Hematopoietic multipotent progenitor cell treated with erythropoietin and hydrocortisone succinate and interleukin-3 and kit ligand, for 4 days (in vitro differentiated cells): ENCODE measurements at regions not wholly inside any gene's neighbourhood (a gene's known extent, or its start where the extent isn't known, plus 50 kb on each side); places are given as distances from the start of the nearest gene placed in this dataset.
"Not testable (repeated sequence)": the region's sequence is repeated elsewhere in the genome, so short reads cannot be mapped to it uniquely, and the experiment has no call there.

Experiments used
- DNase-seq: peaks from one replicate; pipeline ENCODE4 v3.0.0-alpha.2; 2015

DNA sequence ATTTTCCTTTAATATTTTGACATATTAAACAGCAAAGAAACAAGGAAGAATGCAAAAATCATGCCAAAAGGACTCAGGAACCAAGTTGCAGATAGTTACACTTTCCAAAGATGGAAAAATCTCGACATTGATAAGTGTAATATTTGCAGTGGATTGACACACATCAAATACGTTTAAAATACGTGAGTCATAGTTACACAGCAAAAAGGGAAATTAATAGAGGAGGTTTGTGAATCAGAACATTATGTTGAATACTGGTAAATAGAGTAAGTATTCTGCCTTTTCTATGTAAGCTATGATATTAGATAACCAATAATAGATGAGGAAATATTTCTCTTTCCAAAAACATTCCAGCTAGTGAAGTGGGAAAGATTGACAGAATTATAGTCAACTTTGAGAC, 1761.3 kb upstream of the IGFBP7 start:
- no peak for DNase-seq

DNA sequence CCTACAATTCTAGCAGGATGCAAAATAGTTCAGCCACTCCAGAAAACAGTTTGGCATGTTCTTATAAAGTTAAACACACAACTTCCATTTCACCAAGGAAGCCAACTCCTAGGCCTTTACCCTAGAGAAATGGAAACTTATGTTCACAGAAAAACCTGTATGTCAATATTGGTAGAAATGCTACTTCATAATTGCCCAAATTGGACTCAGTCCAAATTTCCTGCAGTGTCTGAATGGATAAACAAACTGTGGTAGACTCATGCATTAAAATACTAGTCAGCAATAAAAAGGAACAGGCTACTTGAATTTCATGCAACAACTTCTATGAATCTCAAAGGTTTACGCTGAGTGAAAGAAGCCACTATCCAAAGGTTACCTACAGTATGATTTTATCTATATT, 1738.8 kb upstream of the IGFBP7 start:
- no peak for DNase-seq

DNA sequence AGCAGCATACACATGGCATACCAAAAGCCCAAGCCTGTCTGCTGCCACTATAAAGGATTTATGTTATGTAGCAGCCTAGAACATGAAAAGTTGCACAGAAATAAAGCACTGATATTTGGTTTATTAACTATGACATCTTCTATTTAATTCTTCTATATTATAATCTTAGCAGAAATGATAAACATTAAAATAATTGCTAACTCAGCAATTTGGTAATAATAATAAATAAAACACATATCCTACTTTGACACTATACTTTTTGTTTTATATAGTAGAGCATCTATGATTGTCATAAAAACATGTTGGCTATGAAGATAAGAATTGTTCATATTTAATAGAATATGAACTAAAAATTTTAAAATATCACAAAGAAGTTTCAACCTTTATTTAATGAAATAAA, 1733.3 kb upstream of the IGFBP7 start:
- no peak for DNase-seq

DNA sequence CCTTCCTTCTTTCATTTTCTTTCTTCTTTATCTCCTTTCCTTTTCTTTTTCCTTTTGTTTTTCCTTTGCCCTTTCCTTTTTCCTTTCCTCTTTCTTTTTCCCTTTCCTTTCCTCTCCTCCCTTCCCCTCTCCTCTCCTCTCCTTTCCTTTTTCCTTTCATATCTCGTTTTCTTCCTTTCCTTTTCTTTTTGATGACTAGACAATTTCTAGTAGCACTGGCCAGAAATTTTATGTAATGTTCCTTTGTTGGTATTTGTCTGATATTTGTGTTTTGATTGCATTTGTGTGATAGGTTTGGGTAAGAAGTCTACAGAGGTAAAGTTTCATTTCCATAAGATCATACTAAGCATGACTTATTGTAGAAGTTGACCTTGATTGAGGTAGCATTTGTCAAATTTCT, 1722.9 kb upstream of the IGFBP7 start:
- no peak for DNase-seq

DNA sequence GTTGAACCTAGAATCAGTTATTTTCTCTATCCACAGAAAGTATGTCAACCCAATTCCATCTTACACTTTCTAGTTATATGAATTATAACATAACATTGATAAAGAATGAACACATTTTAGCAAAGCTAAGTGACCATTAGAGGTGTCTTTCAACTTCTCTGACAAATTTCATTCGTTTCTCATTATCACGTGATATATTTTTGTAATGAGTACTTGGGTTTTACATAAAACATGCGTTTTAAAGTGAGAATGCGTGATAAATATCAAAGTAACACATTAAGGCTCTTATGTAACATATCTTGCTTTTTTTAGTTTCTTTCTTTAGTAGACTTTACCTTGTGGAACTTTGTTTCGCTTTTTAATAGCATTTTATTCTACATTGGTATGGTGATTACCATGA, 1715.1 kb upstream of the IGFBP7 start:
- DNase-seq, result no peak

DNA sequence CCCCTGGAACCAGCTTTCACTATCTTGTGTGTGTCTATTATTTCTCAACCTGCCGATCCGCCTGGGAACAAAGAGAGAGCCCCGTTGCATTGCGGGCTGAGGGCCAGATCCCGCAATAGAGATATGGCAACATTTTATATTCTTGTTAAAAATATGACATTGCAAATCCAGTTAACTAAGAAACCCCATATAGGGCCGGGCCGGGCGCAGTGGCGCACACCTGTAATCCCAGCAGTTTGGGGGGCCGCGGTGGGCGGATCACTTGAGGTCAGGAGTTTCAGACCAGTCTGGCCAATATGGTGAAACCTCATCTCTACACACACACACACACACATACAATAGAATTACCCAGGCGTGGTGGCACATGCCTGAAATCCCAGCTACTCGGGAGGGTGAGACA, 1708.4 kb upstream of the IGFBP7 start:
- DNase-seq, result not testable (repeated sequence)

DNA sequence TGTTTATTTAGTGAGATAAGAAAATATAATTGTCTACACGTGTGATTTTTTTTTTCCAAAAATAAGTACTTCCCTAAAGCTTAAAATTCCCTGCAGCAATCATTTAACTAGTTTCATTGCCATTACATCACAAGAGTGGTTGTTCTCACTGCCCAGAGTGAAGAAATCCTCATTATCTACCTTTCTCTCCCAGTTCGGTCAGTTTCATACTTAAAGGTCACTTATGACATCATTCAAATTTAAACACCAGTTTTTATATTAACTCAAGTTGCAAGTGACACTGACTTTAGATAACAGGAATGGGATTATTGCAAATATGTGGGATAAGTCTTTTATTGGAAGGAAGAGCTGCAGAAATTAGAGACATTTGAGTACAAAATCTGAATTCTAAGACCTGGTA, 1699.8 kb upstream of the IGFBP7 start:
- no peak for DNase-seq

DNA sequence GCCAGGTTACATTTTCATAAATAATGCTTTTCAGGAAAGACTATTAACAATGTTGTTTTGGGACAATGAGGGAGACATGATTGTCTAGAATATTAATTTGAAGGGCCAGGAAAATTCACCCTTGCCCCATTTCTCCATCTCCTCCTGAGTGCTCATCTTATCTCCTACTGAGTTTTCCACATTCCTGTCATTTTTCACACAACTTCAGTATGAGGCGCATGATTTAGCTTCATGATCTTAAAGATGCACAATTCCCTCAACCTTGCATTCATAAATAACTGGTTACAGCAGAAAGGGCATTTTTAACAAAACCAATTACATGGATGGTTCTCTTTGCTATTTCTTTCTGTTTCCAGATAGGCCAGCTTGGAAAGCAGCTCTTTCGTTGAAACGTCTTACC, 1699.2 kb upstream of the IGFBP7 start:
- DNase-seq, result no peak

DNA sequence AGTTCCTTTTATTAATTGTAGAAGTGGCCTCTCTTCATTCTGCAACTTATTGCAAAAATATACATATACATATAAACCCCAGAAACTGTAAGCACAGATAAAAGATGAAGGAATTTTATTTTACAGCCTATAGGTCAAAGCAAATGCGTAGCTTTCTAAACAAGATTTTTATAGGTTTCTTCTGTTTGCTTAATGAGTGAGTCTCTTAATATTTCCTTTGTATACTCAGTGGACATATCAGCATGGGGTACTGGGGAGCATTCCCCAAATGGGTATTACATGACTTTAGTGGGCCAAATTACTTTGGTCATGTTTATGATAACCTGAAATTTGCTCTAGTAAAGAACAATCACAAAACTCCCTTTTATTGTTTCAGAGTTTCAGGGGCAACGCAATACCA, 1698.6 kb upstream of the IGFBP7 start:
- DNase-seq, result no peak

DNA sequence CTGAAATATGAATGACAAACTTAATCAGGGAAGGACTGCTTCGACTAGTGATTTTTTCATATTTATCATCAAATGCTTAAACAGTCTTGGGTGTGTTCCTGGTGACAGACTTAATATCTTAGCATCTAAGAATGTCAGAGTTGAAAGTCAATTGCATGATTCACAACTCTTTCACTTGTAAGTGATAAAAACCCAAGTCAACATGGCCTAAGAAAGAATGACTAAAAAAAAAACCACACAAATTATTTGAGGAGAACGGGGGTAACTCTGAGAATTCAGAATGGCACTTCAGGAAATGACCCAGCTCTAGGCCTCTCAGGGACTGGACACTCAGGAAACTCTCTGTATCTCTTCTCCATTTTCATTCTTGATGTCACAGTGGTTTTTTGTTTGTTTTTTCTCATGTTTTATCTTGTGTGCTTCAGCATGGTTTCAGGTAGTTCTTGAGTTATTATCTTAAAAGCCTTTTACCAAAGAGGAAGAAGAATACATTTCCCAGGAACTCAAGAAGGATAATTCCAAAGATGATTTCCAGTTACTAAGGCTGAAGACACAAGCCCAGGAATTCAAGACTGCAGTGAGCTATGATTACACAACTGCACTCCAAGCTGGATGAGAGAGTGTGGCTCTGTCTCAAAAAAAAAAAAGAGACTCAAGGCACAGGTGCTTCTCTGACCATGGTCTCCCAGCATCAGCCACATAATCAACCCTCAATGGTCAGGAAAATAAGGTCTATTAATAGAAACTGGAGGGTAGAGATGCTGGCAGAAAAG, 1697.8 kb upstream of the IGFBP7 start:
- no peak for DNase-seq

DNA sequence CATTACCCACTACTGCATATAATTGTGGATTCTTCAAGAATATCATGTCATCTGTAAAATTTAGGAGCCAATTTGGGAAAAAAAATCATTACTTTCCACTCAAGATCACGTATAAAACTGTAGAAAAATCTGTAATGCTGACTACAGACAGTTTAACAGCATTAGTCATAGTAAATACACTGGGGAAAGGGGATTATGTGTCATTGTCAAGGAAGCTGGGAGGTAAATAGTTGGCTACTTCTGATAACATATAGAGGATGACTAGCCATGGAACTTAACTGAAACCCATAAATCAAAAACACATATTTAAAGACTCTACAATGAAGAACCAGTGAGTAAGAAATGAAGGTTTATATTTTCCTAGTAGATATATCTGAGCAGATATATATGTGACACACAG, 1666.4 kb upstream of the IGFBP7 start:
- DNase-seq, result no peak

DNA sequence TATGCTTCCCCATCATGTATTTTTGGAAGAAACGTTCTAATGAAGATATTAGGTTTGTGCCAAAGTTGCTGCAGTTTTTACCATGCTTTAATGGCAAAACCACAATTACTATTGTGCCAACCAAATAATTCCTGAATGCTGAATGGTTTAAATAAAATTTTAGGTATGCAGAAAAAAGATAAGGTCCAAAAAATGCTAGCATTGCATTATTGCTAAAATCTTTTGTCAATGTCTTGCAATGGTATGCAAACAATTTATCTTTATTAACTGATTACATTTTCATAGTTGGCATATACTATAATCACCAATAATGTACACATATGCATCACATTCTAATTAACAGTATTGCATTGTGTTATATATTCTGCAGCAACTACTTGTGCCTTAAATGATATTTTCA, 1657.4 kb upstream of the IGFBP7 start:
- no peak for DNase-seq

DNA sequence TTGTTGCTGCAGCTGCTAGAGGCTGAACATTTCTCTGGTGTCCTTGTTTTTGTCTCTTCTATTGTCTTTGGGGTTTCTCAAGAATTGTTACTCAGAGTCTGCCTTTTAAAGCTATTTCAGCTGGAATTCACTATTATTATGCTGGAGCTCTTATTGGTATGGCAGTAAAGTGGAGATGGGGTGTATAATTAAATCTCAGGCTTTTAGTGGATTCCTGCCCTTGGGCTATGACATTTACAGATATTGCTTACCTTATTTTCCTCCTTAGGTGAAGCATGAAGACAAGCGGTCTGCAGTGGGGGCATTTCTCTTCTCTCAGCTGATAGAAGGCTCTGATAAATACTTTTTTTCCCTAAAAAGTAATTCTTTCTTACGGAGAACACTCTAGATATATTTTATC, 1656.6 kb upstream of the IGFBP7 start:
- DNase-seq, result no peak

DNA sequence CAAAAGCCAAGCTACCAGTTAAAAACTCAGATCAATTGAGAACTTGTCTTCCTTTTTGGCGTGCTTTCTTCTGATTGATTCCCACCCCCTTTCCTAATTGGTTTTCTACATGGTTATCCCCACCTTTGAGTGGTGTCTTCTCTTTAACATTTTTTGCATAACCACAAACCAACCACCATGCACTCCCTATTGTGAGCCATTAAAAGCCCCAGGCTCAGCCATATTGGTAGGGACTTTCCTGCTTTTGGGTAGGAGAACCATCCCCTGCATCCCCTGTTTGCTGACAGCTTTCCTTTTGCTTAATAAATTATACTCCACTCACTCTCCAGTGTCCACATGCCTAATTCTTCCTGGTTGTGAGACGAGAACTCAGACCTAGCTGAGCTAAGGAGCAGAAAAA, 1651.4 kb upstream of the IGFBP7 start:
- DNase-seq, result no peak

DNA sequence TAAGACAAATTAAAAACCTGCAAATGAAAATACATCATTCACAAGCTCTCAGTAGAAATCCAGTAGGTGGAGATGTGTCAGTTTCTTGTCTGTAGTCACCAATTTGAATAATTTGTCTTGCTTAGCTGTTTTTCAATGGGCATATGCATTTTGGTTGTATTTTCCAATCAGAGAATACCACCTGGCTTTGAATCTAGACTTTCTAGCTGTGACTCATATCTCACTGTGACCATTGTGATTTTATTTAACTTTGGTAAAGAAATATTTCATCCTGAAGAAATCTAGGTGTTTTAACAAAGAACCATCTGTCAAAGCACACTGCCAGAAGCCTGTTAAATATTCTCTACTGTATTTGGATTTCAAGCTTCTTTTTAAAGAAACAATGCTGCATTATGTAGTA, 1650.6 kb upstream of the IGFBP7 start:
- DNase-seq, result no peak

DNA sequence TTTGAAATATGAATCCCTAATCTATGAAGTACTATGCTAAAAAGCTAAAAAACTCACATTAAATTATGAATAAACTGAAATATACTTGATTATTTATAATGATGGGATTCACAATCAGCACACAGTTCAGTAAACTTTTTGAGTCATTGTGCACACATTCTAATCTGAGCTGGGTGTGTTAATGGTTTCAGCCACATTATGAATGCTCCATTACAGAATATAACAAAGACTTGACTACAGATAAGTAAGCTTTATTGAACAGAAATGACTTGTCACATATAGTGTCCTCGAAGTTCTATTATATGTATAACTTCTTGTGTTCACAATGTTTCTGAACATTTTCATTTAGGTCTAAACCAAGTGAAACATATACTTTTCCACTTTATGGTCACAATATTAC, 1649.9 kb upstream of the IGFBP7 start:
- DNase-seq, result no peak

DNA sequence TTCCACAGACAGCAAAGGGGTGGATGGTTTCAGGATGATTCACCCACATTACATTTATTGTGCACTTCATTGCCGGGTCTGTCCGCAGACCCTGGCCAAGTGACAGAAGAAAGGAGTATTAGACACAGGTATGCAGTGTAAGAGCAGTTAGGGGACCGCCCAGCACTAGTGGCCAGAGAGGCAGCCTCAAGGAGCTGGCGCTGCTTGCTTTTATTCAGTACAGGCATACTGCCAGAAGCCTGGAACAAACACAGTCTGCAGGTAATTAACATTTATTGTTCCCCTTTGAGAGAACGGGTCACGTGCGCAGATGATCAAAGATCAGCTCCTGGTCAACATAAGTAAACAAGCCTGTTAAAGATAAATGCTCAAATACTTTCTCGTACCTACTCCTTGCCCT, 1639.0 kb upstream of the IGFBP7 start:
- DNase-seq, result no peak

DNA sequence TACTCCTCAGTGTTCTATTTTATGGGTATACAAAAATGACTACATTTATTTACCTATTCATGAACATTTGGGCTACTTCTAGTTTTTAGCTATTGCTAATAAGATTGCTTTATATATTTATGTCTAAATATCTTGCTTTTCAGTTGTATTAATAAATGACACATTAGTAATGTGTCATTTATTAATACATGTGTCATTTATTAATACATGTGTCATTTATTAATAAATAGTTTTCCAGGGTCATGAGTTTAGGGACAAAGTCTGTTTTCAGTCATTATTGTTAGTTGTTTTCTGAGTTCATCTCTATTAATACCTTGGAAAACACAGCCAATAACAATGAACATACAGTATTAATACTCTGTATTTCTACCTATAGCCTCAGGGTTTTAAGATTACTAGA, 1630.7 kb upstream of the IGFBP7 start:
- DNase-seq, result no peak

DNA sequence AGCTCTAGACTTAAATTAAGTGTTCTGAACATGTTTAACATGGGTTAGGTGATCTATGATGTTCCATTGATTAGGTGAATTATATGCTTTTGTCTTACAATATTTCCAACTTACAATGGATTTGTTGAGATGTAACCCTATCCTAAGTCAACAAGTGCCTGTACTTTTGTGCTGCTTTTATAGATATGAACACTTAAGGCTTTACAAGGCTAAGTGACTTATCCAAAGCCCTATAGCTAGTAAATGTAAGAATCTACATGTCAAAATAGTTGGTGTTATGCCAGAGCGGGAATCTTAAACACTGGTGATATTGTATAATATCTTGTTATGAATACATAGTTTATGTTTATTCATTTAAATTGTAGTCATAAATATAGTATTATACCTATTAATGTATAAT, 1629.1 kb upstream of the IGFBP7 start:
- DNase-seq, result no peak

DNA sequence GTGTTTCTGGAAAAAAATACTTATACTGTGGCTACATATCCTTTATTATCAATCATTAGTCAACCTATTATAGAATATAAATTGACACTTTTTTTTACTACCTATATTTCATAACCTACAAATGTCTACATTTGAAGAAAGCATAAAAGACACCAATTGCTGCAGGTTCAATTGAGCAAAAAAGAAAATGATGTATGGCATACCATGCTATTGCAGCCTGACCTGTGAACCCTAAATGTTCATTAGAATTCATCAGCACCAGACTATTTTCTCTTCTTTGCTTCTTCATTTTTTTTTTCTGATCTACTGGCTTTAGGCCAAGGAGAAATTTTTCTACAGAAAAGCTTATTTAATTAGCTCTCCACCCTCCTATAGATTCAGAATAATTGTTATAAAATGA, 1628.2 kb upstream of the IGFBP7 start:
- DNase-seq, result no peak

DNA sequence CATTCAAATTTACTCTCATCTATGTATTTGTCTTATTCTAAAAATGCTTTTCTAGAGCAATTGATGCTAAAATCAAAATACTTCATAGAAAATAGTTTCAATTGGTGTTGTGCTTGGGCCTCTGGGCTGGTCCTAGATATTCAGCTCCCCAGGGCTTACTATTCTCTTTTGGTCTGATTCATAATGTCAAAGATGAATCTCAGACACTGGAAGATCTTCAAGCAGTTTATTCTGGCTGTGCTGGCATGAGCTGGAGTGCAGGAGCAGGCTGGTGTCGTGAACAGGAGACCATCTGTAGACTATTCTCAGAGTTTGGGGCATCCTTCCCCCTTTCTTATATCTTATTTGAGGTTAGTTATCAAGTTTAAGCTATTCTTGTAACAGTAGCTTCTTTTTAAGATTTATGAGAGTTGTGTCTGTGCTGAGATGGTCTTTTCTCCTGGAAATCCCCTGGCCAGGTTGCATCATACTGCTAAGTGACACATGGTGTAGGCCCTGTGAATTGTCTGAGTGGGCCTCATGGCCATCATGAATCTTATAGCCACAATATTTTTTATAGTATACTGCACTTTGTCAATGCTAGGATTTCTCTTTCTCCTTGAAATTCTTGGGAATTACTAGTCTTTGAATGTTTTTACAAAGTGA, 1624.0 kb upstream of the IGFBP7 start:
- DNase-seq, result no peak

DNA sequence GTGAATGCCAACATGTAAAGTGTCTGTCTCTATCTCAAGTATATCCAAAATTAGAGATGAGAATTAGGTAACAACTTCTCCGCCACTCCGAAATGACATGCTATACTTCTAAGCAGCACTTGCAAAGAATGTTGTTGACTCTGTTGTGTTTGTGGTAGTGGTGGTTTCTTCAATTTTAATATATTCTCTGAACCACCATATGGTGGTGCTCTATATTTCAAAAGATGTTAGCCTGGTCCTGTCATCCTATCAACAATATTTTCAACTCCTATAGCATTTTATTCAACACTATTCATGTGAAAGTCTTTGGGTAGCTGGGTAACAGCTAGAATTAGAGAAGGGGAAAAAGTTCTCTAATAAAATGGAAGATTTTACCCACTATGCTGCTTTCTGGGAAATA, 1622.8 kb upstream of the IGFBP7 start:
- DNase-seq, result no peak

DNA sequence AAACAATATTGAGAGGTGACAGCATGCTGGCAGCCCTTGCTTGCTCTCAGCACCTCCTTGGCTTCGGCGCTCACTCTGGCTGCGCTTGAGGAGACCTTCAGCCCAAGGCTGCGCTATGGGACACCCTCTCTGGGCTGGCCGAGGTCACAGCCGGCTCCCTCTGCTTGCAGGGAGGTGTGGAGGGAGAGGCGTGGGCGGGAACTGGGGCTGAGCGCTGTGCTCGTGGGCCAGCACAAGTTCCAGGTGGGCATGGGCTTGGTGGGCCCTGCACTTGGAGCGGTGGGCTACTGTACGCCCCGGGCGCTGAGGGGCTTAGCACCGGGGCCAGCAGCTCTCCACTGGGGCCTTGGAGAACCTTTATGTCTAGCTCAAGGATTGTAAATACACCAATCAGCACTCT, 1613.8 kb upstream of the IGFBP7 start:
- no peak for DNase-seq

DNA sequence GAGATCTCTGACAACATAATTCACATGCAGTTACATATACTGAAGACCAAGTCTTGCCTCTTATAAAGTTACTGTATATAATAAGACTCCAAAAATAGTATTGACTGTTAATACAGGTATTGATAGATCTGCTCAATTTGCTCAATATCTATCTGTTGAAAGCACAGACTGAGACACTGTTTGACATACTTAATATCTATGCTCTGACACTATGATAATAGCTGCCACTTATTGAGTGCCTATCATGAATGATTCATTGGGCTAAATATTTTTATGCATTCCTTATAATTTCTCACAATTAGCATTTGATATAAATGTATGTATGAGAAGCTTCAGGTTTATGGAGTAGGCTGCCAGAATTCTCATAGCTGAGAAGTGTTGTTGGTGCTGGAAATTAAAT, 1600.9 kb upstream of the IGFBP7 start:
- DNase-seq, result no peak

DNA sequence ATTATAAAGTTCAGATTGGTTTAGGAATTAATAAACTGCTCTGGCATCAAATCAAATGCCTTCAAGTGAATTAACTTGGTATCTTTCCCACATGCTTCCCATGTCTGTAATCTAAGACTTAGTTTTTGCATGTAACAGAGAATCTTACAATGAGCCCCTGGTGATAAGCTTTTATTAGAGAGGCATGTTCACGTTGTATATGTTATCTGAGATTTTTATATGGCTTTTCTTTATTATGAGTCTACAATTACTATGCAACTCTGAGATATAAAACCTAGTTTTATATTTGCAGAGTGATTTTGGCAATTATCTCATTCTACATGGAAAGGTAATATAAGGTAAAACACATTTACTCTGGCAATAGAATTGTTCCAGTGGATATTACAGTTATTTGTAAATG, 1578.4 kb upstream of the IGFBP7 start:
- DNase-seq, result no peak
